GM23338 (cell line): ENCODE measurements at regions not wholly inside any gene's neighbourhood (a gene's known extent, or its start where the extent isn't known, plus 50 kb on each side); places are given as distances from the start of the nearest gene placed in this dataset.

Experiments
- CREB1 ChIP-seq: fragments of 250-450 bp; sonication (Bioruptor Pico); IDR thresholded peaks from 2 replicates; pipeline ENCODE4 v1.5.0; 2020; ENCODE audit warnings: low read depth, mild to moderate bottlenecking, moderate library complexity
- EZH2 ChIP-seq: fragments of 200-600 bp; sonication (generic); IDR thresholded peaks from one replicate; pipeline ENCODE4 v1.8.0; 2017; ENCODE audit warnings: antibody characterized with exemption, mild to moderate bottlenecking, low read depth; ENCODE audit not compliant: unreplicated experiment
- EZH2phosphoT487 ChIP-seq: fragments of 200-600 bp; sonication (generic); IDR thresholded peaks from one replicate; pipeline ENCODE4 v1.8.1; 2018; ENCODE audit warnings: antibody characterized with exemption; ENCODE audit not compliant: unreplicated experiment
- JUNB ChIP-seq: IDR thresholded peaks from one replicate; pipeline ENCODE4 v1.6.1; 2016; ENCODE audit warnings: antibody characterized with exemption; ENCODE audit not compliant: unreplicated experiment
- NANOG ChIP-seq: IDR thresholded peaks from 2 replicates; pipeline ENCODE4 v1.6.1; 2016; ENCODE audit warnings: antibody characterized with exemption, borderline replicate concordance
- POLR2AphosphoS5 ChIP-seq: IDR thresholded peaks from 2 replicates; pipeline ENCODE4 v1.6.1; 2016; ENCODE audit warnings: antibody characterized with exemption, low read depth
- STAT1 ChIP-seq: IDR thresholded peaks from one replicate; pipeline ENCODE4 v1.6.1; 2016; ENCODE audit warnings: antibody characterized with exemption; ENCODE audit not compliant: unreplicated experiment
- ZNF114 ChIP-seq: fragments of 250-450 bp; sonication (Bioruptor Pico); IDR thresholded peaks from 2 replicates; pipeline ENCODE4 v1.5.0; 2020; ENCODE audit warnings: mild to moderate bottlenecking, moderate library complexity
- TF ChIP-seq, protein P1 (sequence below), 2 experiments: fragments of 200-600 bp in 1 of 2; sonication (generic) in 1 of 2; conservative IDR thresholded peaks; 2 replicates each; pipeline versions ENCODE4 v1.5.1 to v1.6.1; 2016 to 2017; ENCODE audit warnings: antibody characterized with exemption in 2 of 2, low read depth in 2 of 2, mild to moderate bottlenecking in 2 of 2, moderate library complexity in 1 of 2
- TF ChIP-seq, protein P2 (sequence below): IDR thresholded peaks from one replicate; pipeline ENCODE4 v1.6.1; 2018; ENCODE audit warnings: antibody characterized with exemption; ENCODE audit not compliant: unreplicated experiment
- TF ChIP-seq, protein P3 (sequence below): fragments of 250-450 bp; sonication (Bioruptor Pico); IDR thresholded peaks from 2 replicates; pipeline ENCODE4 v1.5.0; 2020; ENCODE audit warnings: mild to moderate bottlenecking, moderate library complexity
- TF ChIP-seq, protein P4 (sequence below): IDR thresholded peaks from 2 replicates; pipeline ENCODE4 v1.6.1; 2016; ENCODE audit warnings: antibody characterized with exemption

DNA sequence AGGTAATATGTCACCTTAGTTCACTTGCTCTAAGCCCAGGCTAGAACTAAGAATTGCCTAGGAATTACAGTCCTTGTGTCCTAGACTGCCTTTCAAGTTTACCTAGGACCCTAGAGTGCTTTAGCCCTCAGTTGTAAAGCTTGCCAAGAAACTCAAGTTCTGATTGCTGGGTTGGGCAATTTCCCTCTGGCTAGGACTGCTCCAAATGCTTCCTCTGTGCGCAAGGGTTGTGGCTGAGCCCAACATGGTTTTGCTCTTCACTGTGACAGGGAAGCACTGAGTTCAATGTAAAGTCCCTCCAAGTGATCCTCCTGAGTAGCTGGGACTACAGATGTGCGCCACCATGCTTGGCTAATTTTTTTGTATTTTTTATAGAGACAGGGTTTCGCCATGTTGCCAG, 102.3 kb upstream of the NEK7 start:
- TF ChIP-seq CREB1 (CRISPR knock-in tag) (no peak), EZH2 (no peak), POLR2AphosphoS5 (no peak), EZH2phosphoT487 (no peak), ZNF114 (CRISPR knock-in tag) (no peak), JUNB (no peak), NANOG (no peak), STAT1 (no peak)
- TF ChIP-seq, protein P1, sequence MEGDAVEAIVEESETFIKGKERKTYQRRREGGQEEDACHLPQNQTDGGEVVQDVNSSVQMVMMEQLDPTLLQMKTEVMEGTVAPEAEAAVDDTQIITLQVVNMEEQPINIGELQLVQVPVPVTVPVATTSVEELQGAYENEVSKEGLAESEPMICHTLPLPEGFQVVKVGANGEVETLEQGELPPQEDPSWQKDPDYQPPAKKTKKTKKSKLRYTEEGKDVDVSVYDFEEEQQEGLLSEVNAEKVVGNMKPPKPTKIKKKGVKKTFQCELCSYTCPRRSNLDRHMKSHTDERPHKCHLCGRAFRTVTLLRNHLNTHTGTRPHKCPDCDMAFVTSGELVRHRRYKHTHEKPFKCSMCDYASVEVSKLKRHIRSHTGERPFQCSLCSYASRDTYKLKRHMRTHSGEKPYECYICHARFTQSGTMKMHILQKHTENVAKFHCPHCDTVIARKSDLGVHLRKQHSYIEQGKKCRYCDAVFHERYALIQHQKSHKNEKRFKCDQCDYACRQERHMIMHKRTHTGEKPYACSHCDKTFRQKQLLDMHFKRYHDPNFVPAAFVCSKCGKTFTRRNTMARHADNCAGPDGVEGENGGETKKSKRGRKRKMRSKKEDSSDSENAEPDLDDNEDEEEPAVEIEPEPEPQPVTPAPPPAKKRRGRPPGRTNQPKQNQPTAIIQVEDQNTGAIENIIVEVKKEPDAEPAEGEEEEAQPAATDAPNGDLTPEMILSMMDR (conservative IDR thresholded peaks at IDR 0.05; ENCODE audit: low read depth in 2 of 2) = no peak
- TF ChIP-seq, protein P2, sequence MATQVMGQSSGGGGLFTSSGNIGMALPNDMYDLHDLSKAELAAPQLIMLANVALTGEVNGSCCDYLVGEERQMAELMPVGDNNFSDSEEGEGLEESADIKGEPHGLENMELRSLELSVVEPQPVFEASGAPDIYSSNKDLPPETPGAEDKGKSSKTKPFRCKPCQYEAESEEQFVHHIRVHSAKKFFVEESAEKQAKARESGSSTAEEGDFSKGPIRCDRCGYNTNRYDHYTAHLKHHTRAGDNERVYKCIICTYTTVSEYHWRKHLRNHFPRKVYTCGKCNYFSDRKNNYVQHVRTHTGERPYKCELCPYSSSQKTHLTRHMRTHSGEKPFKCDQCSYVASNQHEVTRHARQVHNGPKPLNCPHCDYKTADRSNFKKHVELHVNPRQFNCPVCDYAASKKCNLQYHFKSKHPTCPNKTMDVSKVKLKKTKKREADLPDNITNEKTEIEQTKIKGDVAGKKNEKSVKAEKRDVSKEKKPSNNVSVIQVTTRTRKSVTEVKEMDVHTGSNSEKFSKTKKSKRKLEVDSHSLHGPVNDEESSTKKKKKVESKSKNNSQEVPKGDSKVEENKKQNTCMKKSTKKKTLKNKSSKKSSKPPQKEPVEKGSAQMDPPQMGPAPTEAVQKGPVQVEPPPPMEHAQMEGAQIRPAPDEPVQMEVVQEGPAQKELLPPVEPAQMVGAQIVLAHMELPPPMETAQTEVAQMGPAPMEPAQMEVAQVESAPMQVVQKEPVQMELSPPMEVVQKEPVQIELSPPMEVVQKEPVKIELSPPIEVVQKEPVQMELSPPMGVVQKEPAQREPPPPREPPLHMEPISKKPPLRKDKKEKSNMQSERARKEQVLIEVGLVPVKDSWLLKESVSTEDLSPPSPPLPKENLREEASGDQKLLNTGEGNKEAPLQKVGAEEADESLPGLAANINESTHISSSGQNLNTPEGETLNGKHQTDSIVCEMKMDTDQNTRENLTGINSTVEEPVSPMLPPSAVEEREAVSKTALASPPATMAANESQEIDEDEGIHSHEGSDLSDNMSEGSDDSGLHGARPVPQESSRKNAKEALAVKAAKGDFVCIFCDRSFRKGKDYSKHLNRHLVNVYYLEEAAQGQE = no peak
- TF ChIP-seq, protein P3, sequence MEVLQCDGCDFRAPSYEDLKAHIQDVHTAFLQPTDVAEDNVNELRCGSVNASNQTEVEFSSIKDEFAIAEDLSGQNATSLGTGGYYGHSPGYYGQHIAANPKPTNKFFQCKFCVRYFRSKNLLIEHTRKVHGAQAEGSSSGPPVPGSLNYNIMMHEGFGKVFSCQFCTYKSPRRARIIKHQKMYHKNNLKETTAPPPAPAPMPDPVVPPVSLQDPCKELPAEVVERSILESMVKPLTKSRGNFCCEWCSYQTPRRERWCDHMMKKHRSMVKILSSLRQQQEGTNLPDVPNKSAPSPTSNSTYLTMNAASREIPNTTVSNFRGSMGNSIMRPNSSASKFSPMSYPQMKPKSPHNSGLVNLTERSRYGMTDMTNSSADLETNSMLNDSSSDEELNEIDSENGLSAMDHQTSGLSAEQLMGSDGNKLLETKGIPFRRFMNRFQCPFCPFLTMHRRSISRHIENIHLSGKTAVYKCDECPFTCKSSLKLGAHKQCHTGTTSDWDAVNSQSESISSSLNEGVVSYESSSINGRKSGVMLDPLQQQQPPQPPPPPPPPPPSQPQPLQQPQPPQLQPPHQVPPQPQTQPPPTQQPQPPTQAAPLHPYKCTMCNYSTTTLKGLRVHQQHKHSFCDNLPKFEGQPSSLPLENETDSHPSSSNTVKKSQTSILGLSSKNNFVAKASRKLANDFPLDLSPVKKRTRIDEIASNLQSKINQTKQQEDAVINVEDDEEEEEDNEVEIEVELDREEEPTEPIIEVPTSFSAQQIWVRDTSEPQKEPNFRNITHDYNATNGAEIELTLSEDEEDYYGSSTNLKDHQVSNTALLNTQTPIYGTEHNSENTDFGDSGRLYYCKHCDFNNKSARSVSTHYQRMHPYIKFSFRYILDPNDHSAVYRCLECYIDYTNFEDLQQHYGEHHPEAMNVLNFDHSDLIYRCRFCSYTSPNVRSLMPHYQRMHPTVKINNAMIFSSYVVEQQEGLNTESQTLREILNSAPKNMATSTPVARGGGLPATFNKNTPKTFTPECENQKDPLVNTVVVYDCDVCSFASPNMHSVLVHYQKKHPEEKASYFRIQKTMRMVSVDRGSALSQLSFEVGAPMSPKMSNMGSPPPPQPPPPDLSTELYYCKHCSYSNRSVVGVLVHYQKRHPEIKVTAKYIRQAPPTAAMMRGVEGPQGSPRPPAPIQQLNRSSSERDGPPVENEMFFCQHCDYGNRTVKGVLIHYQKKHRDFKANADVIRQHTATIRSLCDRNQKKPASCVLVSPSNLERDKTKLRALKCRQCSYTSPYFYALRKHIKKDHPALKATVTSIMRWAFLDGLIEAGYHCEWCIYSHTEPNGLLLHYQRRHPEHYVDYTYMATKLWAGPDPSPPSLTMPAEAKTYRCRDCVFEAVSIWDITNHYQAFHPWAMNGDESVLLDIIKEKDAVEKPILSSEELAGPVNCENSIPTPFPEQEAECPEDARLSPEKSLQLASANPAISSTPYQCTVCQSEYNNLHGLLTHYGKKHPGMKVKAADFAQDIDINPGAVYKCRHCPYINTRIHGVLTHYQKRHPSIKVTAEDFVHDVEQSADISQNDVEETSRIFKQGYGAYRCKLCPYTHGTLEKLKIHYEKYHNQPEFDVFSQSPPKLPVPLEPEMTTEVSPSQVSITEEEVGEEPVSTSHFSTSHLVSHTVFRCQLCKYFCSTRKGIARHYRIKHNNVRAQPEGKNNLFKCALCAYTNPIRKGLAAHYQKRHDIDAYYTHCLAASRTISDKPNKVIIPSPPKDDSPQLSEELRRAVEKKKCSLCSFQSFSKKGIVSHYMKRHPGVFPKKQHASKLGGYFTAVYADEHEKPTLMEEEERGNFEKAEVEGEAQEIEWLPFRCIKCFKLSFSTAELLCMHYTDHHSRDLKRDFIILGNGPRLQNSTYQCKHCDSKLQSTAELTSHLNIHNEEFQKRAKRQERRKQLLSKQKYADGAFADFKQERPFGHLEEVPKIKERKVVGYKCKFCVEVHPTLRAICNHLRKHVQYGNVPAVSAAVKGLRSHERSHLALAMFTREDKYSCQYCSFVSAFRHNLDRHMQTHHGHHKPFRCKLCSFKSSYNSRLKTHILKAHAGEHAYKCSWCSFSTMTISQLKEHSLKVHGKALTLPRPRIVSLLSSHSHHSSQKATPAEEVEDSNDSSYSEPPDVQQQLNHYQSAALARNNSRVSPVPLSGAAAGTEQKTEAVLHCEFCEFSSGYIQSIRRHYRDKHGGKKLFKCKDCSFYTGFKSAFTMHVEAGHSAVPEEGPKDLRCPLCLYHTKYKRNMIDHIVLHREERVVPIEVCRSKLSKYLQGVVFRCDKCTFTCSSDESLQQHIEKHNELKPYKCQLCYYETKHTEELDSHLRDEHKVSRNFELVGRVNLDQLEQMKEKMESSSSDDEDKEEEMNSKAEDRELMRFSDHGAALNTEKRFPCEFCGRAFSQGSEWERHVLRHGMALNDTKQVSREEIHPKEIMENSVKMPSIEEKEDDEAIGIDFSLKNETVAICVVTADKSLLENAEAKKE (CRISPR knock-in tag) = no peak
- TF ChIP-seq, protein P4, sequence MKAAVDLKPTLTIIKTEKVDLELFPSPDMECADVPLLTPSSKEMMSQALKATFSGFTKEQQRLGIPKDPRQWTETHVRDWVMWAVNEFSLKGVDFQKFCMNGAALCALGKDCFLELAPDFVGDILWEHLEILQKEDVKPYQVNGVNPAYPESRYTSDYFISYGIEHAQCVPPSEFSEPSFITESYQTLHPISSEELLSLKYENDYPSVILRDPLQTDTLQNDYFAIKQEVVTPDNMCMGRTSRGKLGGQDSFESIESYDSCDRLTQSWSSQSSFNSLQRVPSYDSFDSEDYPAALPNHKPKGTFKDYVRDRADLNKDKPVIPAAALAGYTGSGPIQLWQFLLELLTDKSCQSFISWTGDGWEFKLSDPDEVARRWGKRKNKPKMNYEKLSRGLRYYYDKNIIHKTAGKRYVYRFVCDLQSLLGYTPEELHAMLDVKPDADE = no peak
